NCI-H748 (cell line): ENCODE measurements at regions not wholly inside any gene's neighbourhood (a gene's known extent, or its start where the extent isn't known, plus 50 kb on each side); places are given as distances from the start of the nearest gene placed in this dataset.
"Not testable (repeated sequence)": the region's sequence is repeated elsewhere in the genome, so short reads cannot be mapped to it uniquely, and the experiment has no call there.

Experiments used
- DNase-seq: peaks from one replicate; lab custom pipeline; 2025; ENCODE audit not compliant: unreplicated experiment; lab: John Stamatoyannopoulos, UW

- no peak for DNase-seq
These were observed 465.4 kb upstream of the MDGA2 start for GRCh38 chr14:48140804-48141203.

GRCh38 chr14:48129472-48129871 lies 454.1 kb upstream of the MDGA2 start:
- DNase-seq = no peak

GRCh38 chr14:48127674-48128073 lies 452.3 kb upstream of the MDGA2 start:
- no peak for DNase-seq

- DNase-seq = peak; percentile 2
These were observed 450.2 kb upstream of the MDGA2 start for GRCh38 chr14:48125654-48126053.

GRCh38 chr14:48113713-48114112 lies 438.3 kb upstream of the MDGA2 start:
- DNase-seq = no peak

- no peak for DNase-seq
These were observed 435.7 kb upstream of the MDGA2 start for GRCh38 chr14:48111151-48111550.

- DNase-seq = no peak
These were observed 432.2 kb upstream of the MDGA2 start for GRCh38 chr14:48107646-48108045.

GRCh38 chr14:48096897-48097296 lies 421.5 kb upstream of the MDGA2 start:
- DNase-seq = no peak

GRCh38 chr14:48086516-48086915 lies 411.1 kb upstream of the MDGA2 start:
- DNase-seq = no peak

- DNase-seq = no peak
These were observed 400.1 kb upstream of the MDGA2 start for GRCh38 chr14:48075487-48075886.

- no peak for DNase-seq
These were observed 377.6 kb upstream of the MDGA2 start for GRCh38 chr14:48052973-48053372.

- DNase-seq = no peak
These were observed 360.4 kb upstream of the MDGA2 start for GRCh38 chr14:48035836-48036235.

- DNase-seq = no peak
These were observed 351.7 kb upstream of the MDGA2 start for GRCh38 chr14:48027115-48027514.

- no peak for DNase-seq
These were observed 348.5 kb upstream of the MDGA2 start for GRCh38 chr14:48023881-48024280.

GRCh38 chr14:48011484-48011883 lies 336.1 kb upstream of the MDGA2 start:
- not testable (repeated sequence) for DNase-seq

GRCh38 chr14:48008646-48009045 lies 333.2 kb upstream of the MDGA2 start:
- DNase-seq = no peak

GRCh38 chr14:48005986-48006385 lies 330.6 kb upstream of the MDGA2 start:
- no peak for DNase-seq

GRCh38 chr14:47993883-47994282 lies 318.5 kb upstream of the MDGA2 start:
- DNase-seq = no peak

- no peak for DNase-seq
These were observed 312.8 kb upstream of the MDGA2 start for GRCh38 chr14:47988175-47988574.

GRCh38 chr14:47978871-47979270 lies 303.5 kb upstream of the MDGA2 start:
- DNase-seq = no peak

- DNase-seq = no peak
These were observed 300.7 kb upstream of the MDGA2 start for GRCh38 chr14:47976139-47976538.

- no peak for DNase-seq
These were observed 290.8 kb upstream of the MDGA2 start for GRCh38 chr14:47966076-47966810.

GRCh38 chr14:47961634-47962033 lies 286.2 kb upstream of the MDGA2 start:
- DNase-seq = no peak
